Activated CD8-positive, alpha-beta T cell treated with anti-CD3 and anti-CD28 coated beads, Interleukin-2, amount 10 ng/mL, durations not matched to agents 7 days and 5 days (primary cell): ENCODE measurements at regions not wholly inside any gene's neighbourhood (a gene's known extent, or its start where the extent isn't known, plus 50 kb on each side); places are given as distances from the start of the nearest gene placed in this dataset.

Experiments used
- ATAC-seq: fragments of 150-1000 bp; cut with Tn5 transposase; one replicate; pipeline ENCODE4 v1.10.0; 2021; ENCODE audit warnings: moderate library complexity
- CTCF ChIA-PET: fragments of 350-600 bp; sonication (Branson Sonifier 250); formaldehyde crosslinking; loops from one replicate; lab custom pipeline; 2021; ENCODE audit warnings: antibody characterized with exemption; lab: Charles Lee
- POLR2A ChIA-PET: fragments of 350-600 bp; sonication (Branson Sonifier 250); formaldehyde crosslinking; loops from one replicate; lab custom pipeline; 2021; ENCODE audit warnings: antibody characterized with exemption; lab: Charles Lee
- DNase-seq: peaks from one replicate; pipeline ENCODE4 v3.0.0-alpha.2; 2020
- H3K27ac Mint-ChIP-seq: one replicate; pipeline ENCODE4 v1.8.0; 2021; ENCODE audit warnings: mild to moderate bottlenecking, mixed read lengths
- H3K27me3 Mint-ChIP-seq: one replicate; pipeline ENCODE4 v1.8.0; 2021; ENCODE audit warnings: low read depth, mixed read lengths
- H3K36me3 Mint-ChIP-seq: one replicate; pipeline ENCODE4 v1.8.0; 2021; ENCODE audit warnings: low read depth, mixed read lengths
- H3K4me1 Mint-ChIP-seq: one replicate; pipeline ENCODE4 v1.8.0; 2021; ENCODE audit warnings: low read depth, mixed read lengths
- H3K4me3 Mint-ChIP-seq: one replicate; pipeline ENCODE4 v1.8.0; 2021; ENCODE audit warnings: mild to moderate bottlenecking, mixed read lengths
- H3K9me3 Mint-ChIP-seq: one replicate; pipeline ENCODE4 v1.8.0; 2022; ENCODE audit warnings: mixed read lengths; ENCODE audit not compliant: insufficient read depth

DNA sequence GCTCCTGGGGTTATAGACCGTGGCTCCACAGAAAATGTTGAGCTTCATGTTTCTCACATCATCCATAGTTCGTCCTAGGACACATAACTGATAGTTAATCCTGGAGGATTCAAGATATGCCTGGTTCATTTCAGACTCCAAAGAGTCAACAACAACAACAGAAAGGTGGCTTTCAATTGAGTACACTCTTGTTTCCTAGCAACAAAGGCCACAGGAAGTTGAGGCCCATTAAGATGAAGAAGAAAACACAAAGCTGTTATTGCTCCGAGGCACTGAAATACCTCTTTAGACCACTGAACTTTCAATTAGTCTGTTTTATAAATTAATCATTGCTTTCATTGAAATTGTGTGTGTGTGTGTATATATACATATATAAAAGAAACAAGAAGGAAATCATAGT, 154.5 kb downstream of the YIPF5 start:
- no peaks in the 10 kb centered on the region for H3K36me3 Mint-ChIP-seq
- H3K4me3 Mint-ChIP-seq = no peak overlapping the region
- H3K27me3 Mint-ChIP-seq = no peaks in the 10 kb centered on the region
- no peak for ATAC-seq
- H3K4me1 Mint-ChIP-seq = no peaks in the 10 kb centered on the region
- ChIA-PET CTCF (no interaction called here), POLR2A (no interaction called here)
- H3K9me3 Mint-ChIP-seq = peaks cover 8% of the 10 kb centered on the region
- no peak overlapping the region for H3K27ac Mint-ChIP-seq
- no peak for DNase-seq

DNA sequence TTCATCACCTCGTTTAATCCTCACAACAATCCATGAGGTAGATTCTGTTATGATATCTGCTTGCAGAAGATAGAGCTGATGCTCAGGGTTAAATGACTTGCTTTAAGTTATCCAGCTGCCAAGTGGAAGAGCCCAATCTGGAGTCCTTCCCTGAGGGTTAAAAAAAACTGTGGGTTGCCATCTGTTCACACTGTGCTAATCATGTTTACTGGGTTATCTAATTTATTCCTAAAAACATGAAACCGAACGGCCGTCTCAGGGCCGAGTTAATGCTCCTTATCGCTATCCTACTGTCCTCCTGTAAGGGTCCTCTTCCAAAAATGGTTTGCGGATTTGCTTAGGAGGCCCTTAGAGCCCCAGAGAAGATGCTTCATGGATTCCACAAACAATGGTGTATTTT, 153.3 kb downstream of the YIPF5 start:
- ATAC-seq (no peak), DNase-seq (no peak)
- Mint-ChIP-seq H3K36me3 (no peaks in the 10 kb centered on the region), H3K9me3 (peaks cover 8% of the 10 kb centered on the region), H3K4me1 (no peaks in the 10 kb centered on the region), H3K4me3 (no peak overlapping the region), H3K27ac (no peak overlapping the region), H3K27me3 (no peaks in the 10 kb centered on the region)
- ChIA-PET POLR2A (no interaction called here), CTCF (no interaction called here)

DNA sequence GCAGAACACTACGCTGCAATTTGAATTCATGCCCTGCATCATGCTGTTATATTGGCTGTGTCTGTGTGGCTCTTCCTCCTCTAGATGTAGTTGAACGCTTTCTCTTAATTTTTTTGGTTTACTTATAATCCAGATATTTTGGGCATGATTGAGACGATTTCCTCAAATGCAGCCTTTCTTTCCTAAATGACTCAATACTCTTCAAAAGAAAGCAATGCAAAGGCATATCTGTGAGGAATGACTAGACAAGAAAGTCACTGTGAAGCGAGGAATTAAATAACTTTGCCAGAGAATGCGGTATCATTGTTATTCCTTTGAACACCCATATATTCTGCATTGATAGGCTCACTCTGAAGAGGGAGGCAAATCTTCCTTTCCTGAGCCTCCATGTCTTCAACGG, 152.8 kb downstream of the YIPF5 start:
- CTCF ChIA-PET = no interaction called here
- Mint-ChIP-seq H3K27me3 (no peaks in the 10 kb centered on the region), H3K9me3 (peaks cover 8% of the 10 kb centered on the region), H3K4me3 (no peak overlapping the region), H3K36me3 (no peaks in the 10 kb centered on the region), H3K27ac (no peak overlapping the region), H3K4me1 (no peaks in the 10 kb centered on the region)
- no peak for DNase-seq
- no peak for ATAC-seq
- POLR2A ChIA-PET = no interaction called here

DNA sequence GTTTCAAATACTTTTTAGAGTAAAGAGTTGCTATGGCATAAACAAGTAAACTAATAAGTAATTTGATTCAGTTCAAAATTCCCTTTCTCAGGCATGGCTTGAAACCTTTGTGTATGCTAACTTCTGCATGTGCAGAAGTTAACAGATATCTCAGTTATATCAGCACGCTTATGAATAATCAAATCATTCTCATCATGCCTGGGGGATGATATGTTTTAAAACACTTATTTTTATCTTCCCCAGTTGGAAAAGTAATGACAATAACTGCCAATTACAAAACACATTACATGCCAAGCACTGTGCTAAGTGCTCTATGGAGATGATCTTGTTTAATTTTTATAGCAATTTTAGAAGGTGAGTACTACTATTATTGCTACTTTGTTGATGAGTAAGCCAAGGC, 146.4 kb downstream of the YIPF5 start:
- H3K4me1 Mint-ChIP-seq = no peaks in the 10 kb centered on the region
- no peak for ATAC-seq
- ChIA-PET POLR2A (no interaction called here), CTCF (no interaction called here)
- no peaks in the 10 kb centered on the region for H3K36me3 Mint-ChIP-seq
- H3K9me3 Mint-ChIP-seq = no peaks in the 10 kb centered on the region
- no peak for DNase-seq
- no peak overlapping the region for H3K27ac Mint-ChIP-seq
- H3K4me3 Mint-ChIP-seq = no peak overlapping the region
- H3K27me3 Mint-ChIP-seq = no peaks in the 10 kb centered on the region

- no peak overlapping the region for H3K27ac Mint-ChIP-seq
- H3K36me3 Mint-ChIP-seq = no peaks in the 10 kb centered on the region
- no peaks in the 10 kb centered on the region for H3K4me1 Mint-ChIP-seq
- POLR2A ChIA-PET = no interaction called here
- ATAC-seq = no peak
- H3K4me3 Mint-ChIP-seq = no peak overlapping the region
- no peaks in the 10 kb centered on the region for H3K9me3 Mint-ChIP-seq
- H3K27me3 Mint-ChIP-seq = no peaks in the 10 kb centered on the region
- CTCF ChIA-PET = no interaction called here
- no peak for DNase-seq
Measured at GRCh38 chr5:144024545-144024944, 145.9 kb downstream of the YIPF5 start.

GRCh38 chr5:144026286-144026685, 144.2 kb downstream of the YIPF5 start:
- no peaks in the 10 kb centered on the region for H3K4me1 Mint-ChIP-seq

GRCh38 chr5:144028058-144028457, 142.4 kb downstream of the YIPF5 start:
- Mint-ChIP-seq H3K36me3 (no peaks in the 10 kb centered on the region), H3K4me3 (no peak overlapping the region), H3K27me3 (peaks cover 9% of the 10 kb centered on the region), H3K4me1 (no peaks in the 10 kb centered on the region), H3K27ac (no peak overlapping the region), H3K9me3 (no peaks in the 10 kb centered on the region)
- ChIA-PET POLR2A (no interaction called here), CTCF (no interaction called here)
- no peak for ATAC-seq
- DNase-seq = no peak

More at GRCh38 chr5:144026286-144026685, 144.2 kb downstream of the YIPF5 start:
- Mint-ChIP-seq H3K4me3 (no peak overlapping the region), H3K9me3 (no peaks in the 10 kb centered on the region), H3K27me3 (peaks cover 5% of the 10 kb centered on the region), H3K36me3 (no peaks in the 10 kb centered on the region), H3K27ac (no peak overlapping the region)
- ChIA-PET POLR2A (no interaction called here), CTCF (no interaction called here)
- ATAC-seq (no peak), DNase-seq (no peak)

DNA sequence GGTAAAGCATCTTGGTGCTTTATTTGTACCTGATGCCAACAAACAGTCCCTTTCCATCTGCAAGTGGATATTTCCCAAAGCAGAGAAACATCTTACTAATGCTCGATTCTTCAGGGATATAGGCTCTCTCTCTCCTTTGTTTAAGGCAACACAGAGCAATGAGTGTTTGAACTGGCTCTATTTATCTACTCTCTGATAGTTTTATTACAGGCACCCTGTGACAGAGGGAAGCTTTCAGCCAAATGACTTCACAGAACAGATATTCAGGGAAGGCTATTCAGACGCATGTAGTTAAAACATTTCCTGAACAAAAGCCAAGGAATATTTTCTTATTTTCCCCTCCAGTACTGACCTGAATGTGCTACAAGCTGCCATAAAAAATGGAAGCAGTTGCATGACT, 141.8 kb downstream of the YIPF5 start:
- H3K9me3 Mint-ChIP-seq = no peaks in the 10 kb centered on the region
- H3K4me3 Mint-ChIP-seq = no peak overlapping the region
- H3K27me3 Mint-ChIP-seq = peaks cover 10% of the 10 kb centered on the region
- no peaks in the 10 kb centered on the region for H3K36me3 Mint-ChIP-seq
- no peak overlapping the region for H3K27ac Mint-ChIP-seq
- no peak for ATAC-seq
- DNase-seq = no peak
- H3K4me1 Mint-ChIP-seq = no peaks in the 10 kb centered on the region
- CTCF ChIA-PET = no interaction called here
- POLR2A ChIA-PET = no interaction called here

DNA sequence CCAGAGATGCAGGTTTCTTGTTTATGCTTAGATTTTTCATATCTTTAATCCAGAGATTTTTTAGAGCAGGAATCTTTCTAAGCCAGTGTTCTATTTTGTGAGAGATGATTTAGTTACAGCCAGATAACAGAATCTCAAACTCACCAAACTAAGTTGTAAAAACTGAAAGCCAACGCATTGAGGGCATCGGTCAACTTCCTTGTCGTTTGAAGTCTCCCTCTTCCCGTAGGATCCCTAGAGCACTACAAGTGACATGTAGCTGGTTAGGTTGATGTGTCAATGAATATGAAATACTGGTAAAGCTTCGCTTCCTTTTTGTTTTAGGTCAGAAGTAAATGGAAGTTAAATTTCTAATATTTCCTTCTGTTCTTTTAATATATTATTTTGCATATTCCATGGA, 139.6 kb downstream of the YIPF5 start:
- peaks cover 17% of the 10 kb centered on the region for H3K27me3 Mint-ChIP-seq
- H3K36me3 Mint-ChIP-seq = no peaks in the 10 kb centered on the region
- no peak overlapping the region for H3K27ac Mint-ChIP-seq
- H3K4me3 Mint-ChIP-seq = no peak overlapping the region
- no peak for DNase-seq
- H3K4me1 Mint-ChIP-seq = no peaks in the 10 kb centered on the region
- ChIA-PET POLR2A (no interaction called here), CTCF (no interaction called here)
- no peak for ATAC-seq
- no peaks in the 10 kb centered on the region for H3K9me3 Mint-ChIP-seq

GRCh38 chr5:144032375-144032774, 138.1 kb downstream of the YIPF5 start:
- peaks cover 17% of the 10 kb centered on the region for H3K27me3 Mint-ChIP-seq
- H3K27ac Mint-ChIP-seq = no peak overlapping the region
- CTCF ChIA-PET = no interaction called here
- H3K36me3 Mint-ChIP-seq = no peaks in the 10 kb centered on the region
- DNase-seq (no peak), ATAC-seq (no peak)
- H3K9me3 Mint-ChIP-seq = no peaks in the 10 kb centered on the region
- POLR2A ChIA-PET = no interaction called here
- no peaks in the 10 kb centered on the region for H3K4me1 Mint-ChIP-seq
- H3K4me3 Mint-ChIP-seq = no peak overlapping the region

GRCh38 chr5:144033486-144033885, 137.0 kb downstream of the YIPF5 start:
- H3K36me3 Mint-ChIP-seq = no peaks in the 10 kb centered on the region
- H3K27me3 Mint-ChIP-seq = peaks cover 17% of the 10 kb centered on the region
- no peaks in the 10 kb centered on the region for H3K4me1 Mint-ChIP-seq
- ATAC-seq (no peak), DNase-seq (no peak)
- POLR2A ChIA-PET = no interaction called here
- H3K9me3 Mint-ChIP-seq = no peaks in the 10 kb centered on the region
- CTCF ChIA-PET = no interaction called here
- H3K27ac Mint-ChIP-seq = no peak overlapping the region
- H3K4me3 Mint-ChIP-seq = no peak overlapping the region

GRCh38 chr5:144035046-144035740, 135.3 kb downstream of the YIPF5 start:
- ChIA-PET CTCF (no interaction called here), POLR2A (no interaction called here)
- no peak overlapping the region for H3K4me3 Mint-ChIP-seq
- ATAC-seq = no peak
- no peaks in the 10 kb centered on the region for H3K36me3 Mint-ChIP-seq
- no peaks in the 10 kb centered on the region for H3K4me1 Mint-ChIP-seq
- DNase-seq = no peak
- H3K9me3 Mint-ChIP-seq = no peaks in the 10 kb centered on the region
- peaks cover 17% of the 10 kb centered on the region for H3K27me3 Mint-ChIP-seq
- no peak overlapping the region for H3K27ac Mint-ChIP-seq

DNA sequence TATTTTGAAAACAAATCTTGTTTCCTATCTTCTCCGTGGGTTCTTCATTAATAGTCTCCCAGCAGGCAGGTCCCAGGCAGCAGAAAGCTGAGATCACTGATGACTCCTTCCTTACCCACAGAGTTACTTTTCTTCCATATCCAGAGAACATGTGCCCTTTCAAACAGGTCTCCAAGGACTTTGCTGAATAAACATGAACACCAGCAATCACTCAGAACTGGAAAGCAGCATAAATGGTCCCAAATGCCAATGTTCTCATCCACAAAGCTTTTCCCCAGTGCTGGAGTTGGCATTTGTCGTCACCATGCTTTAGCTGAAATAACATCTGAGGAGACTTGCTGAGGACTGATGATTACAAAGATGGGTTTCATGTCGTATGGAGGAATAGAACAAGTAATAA, 134.0 kb downstream of the YIPF5 start:
- ChIA-PET POLR2A (no interaction called here), CTCF (no interaction called here)
- no peaks in the 10 kb centered on the region for H3K36me3 Mint-ChIP-seq
- no peak overlapping the region for H3K4me3 Mint-ChIP-seq
- peaks cover 12% of the 10 kb centered on the region for H3K27me3 Mint-ChIP-seq
- no peak overlapping the region for H3K27ac Mint-ChIP-seq
- H3K4me1 Mint-ChIP-seq = no peaks in the 10 kb centered on the region
- DNase-seq (no peak), ATAC-seq (no peak)
- H3K9me3 Mint-ChIP-seq = no peaks in the 10 kb centered on the region
